ENCODE measurements at regions not wholly inside any gene's neighbourhood (a gene's known extent, or its start where the extent isn't known, plus 50 kb on each side); places are given as distances from the start of the nearest gene placed in this dataset.

DNA sequence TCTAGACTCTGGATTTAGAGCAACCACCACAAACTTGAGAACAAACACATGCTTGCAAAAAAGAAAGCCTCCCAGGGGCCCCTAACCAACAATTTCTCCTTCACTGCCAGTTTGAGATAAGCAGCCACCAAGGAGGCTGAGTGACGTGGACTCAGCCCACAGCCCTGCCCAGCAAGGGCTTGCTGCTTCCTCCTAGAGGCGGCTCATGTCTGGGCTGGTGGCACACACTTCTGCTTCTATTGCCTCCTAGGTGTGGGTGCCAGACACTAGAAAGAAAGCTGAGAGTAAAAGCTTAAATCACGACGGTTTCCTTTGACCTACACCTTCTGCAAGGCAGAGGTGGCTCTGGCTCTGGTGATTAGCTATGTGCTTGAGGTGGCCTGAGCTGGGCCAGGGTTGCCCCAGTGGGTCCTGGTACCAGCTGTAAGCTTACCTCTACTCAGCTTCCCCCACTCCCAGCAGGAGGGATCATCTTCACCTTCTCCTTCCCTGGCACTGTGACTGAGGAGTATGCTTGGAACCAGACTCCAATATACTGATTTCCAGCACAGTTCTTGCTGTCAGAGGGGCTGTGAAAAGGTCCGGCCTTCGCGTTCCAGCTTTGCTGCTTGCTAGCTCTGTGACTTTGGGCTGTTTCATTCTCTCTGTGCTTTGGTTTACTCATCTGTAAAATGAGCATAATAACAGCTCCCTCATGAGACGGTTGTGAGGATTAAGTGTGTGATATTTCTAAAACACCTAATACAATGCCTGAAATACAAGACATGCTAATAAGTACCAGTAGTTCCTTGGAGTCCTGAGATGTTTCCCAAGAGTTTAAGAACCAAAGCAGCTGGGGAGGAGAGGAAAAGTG lies 89.7 kb upstream of the PARP11 start:
- TF ChIP-seq POLR2AphosphoS5 (IDR thresholded peaks at IDR 0.05) = no peak
- TF ChIP-seq, protein P1, sequence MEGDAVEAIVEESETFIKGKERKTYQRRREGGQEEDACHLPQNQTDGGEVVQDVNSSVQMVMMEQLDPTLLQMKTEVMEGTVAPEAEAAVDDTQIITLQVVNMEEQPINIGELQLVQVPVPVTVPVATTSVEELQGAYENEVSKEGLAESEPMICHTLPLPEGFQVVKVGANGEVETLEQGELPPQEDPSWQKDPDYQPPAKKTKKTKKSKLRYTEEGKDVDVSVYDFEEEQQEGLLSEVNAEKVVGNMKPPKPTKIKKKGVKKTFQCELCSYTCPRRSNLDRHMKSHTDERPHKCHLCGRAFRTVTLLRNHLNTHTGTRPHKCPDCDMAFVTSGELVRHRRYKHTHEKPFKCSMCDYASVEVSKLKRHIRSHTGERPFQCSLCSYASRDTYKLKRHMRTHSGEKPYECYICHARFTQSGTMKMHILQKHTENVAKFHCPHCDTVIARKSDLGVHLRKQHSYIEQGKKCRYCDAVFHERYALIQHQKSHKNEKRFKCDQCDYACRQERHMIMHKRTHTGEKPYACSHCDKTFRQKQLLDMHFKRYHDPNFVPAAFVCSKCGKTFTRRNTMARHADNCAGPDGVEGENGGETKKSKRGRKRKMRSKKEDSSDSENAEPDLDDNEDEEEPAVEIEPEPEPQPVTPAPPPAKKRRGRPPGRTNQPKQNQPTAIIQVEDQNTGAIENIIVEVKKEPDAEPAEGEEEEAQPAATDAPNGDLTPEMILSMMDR (IDR thresholded peaks at IDR 0.05; ENCODE audit: poor library complexity, severe bottlenecking) = no peak
- no peak for TF ChIP-seq RAD21 (conservative IDR thresholded peaks at IDR 0.05)
